Endothelial cell of umbilical vein (primary cell): ENCODE measurements at regions not wholly inside any gene's neighbourhood (a gene's known extent, or its start where the extent isn't known, plus 50 kb on each side); places are given as distances from the start of the nearest gene placed in this dataset.

Experiments used
- EZH2 ChIP-seq: IDR thresholded peaks from 2 replicates; pipeline ENCODE4 v1.6.1; 2012; ENCODE audit warnings: borderline replicate concordance, low read depth, mild to moderate bottlenecking, moderate library complexity, low read length, inconsistent platforms; ENCODE audit not compliant: severe bottlenecking
- MYC ChIP-seq: IDR thresholded peaks from one replicate; pipeline ENCODE4 v1.6.1; 2011; ENCODE audit warnings: mild to moderate bottlenecking, low read depth, low read length
- POLR2A ChIP-seq: IDR thresholded peaks from 2 replicates; pipeline ENCODE4 v1.6.1; 2012; ENCODE audit warnings: low read depth, mild to moderate bottlenecking, control low read depth, low read length
- POLR2AphosphoS5 ChIP-seq: IDR thresholded peaks from 2 replicates; pipeline ENCODE4 v1.6.1; 2012; ENCODE audit warnings: low read depth, mild to moderate bottlenecking, control low read depth, low read length, moderate library complexity; ENCODE audit not compliant: insufficient read depth
- TF ChIP-seq, protein P1 (sequence below), 2 donors: IDR thresholded peaks; 1 replicate in 1 of 2; 2 replicates in 1 of 2; pipeline ENCODE4 v1.5.1; 2011; ENCODE audit warnings: low read length in 2 of 2, mild to moderate bottlenecking in 2 of 2, moderate library complexity in 2 of 2, control low read depth in 1 of 2, inconsistent platforms in 1 of 2, low read depth in 1 of 2; ENCODE audit not compliant: insufficient read depth in 1 of 2; ENCODE audit errors: extremely low read depth in 1 of 2
- TF ChIP-seq, protein P2 (sequence below): IDR thresholded peaks from 2 replicates; pipeline ENCODE4 v1.6.1; 2011; ENCODE audit not compliant: insufficient read depth, insufficient read length

DNA sequence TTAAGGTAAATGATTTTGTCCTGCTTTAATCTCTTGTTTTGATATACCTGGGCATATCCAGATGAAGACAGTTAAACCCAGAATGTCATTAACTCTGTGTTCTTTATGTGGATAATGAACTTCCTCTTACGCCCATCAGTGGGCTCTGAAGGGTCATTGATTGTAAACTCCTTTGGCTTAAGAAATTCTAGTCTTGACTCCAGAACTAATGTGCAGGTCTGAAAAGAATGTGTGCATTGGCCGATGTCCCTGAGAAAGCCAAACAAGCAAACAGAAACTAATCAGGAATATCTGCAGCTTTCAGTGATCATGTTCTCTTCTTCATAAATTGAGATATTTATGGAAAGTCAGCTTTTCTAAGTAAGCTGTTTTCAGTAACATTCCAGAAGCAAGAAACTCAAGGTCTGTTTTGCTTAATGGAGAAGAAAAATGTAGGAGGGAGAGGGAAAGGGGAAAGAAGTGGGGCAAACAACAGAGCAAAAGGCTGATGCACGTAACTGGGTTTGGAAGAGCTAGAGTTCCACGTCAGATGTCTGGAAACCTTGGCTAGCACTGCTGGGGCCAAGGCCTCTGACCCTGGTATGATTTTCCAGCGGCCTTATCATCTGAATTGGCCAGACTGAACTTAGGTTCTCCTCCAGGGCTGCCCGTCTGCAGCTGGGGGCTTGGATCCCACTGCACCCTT, 61.3 kb upstream of the FHL2 start:
- TF ChIP-seq, protein P1, sequence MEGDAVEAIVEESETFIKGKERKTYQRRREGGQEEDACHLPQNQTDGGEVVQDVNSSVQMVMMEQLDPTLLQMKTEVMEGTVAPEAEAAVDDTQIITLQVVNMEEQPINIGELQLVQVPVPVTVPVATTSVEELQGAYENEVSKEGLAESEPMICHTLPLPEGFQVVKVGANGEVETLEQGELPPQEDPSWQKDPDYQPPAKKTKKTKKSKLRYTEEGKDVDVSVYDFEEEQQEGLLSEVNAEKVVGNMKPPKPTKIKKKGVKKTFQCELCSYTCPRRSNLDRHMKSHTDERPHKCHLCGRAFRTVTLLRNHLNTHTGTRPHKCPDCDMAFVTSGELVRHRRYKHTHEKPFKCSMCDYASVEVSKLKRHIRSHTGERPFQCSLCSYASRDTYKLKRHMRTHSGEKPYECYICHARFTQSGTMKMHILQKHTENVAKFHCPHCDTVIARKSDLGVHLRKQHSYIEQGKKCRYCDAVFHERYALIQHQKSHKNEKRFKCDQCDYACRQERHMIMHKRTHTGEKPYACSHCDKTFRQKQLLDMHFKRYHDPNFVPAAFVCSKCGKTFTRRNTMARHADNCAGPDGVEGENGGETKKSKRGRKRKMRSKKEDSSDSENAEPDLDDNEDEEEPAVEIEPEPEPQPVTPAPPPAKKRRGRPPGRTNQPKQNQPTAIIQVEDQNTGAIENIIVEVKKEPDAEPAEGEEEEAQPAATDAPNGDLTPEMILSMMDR (IDR thresholded peaks at IDR 0.05; ENCODE audit: extremely low read depth in 1 of 2, insufficient read depth in 1 of 2, low read depth in 1 of 2, low read length in 2 of 2), result no peak
- TF ChIP-seq EZH2, result no peak
- TF ChIP-seq POLR2A, result no peak
- TF ChIP-seq, protein P2, sequence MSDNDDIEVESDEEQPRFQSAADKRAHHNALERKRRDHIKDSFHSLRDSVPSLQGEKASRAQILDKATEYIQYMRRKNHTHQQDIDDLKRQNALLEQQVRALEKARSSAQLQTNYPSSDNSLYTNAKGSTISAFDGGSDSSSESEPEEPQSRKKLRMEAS, result no peak
- TF ChIP-seq POLR2AphosphoS5, result no peak
- no peak for TF ChIP-seq MYC
